T-helper 9 cell (primary cell): ENCODE measurements at regions not wholly inside any gene's neighbourhood (a gene's known extent, or its start where the extent isn't known, plus 50 kb on each side); places are given as distances from the start of the nearest gene placed in this dataset.

Experiments
- DNase-seq: peaks from one replicate; pipeline ENCODE4 v3.0.0-alpha.2; 2020

DNA sequence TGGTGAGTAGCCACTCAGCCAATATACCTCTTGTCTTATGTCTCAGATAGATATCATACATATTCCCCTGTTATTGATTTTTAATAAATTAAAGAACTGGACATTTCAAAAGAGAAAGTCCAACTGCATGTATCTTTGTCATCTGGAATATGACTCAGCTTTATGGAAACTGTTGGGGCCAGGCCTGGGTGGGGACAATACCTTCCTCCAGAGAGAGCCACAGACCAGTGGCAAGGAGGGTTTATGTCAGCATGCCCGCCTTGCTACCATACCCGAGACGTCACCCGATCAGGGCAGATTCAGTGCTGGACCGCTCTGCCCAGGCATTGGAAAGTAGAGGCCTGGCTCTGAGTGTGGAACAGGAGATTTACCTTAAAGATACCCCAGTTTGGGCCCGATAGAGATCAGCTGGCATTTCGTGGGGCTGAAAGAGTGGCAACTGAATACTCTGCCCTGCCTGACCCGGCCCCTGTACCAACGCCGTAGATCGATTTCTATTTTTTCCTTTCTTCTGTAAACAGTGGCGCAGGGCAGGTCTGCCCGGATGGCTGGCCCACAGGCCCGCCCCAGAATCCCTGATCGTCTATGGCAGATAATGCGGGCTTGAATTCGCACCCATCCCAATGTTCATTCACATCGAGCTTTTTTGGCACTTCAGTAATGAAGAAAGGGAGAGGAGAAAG, 158.6 kb downstream of the SALL1 start:
- no peak for DNase-seq

- no peak for DNase-seq
Measured at GRCh38 chr16:50991436-50991835, 159.6 kb downstream of the SALL1 start.

DNA sequence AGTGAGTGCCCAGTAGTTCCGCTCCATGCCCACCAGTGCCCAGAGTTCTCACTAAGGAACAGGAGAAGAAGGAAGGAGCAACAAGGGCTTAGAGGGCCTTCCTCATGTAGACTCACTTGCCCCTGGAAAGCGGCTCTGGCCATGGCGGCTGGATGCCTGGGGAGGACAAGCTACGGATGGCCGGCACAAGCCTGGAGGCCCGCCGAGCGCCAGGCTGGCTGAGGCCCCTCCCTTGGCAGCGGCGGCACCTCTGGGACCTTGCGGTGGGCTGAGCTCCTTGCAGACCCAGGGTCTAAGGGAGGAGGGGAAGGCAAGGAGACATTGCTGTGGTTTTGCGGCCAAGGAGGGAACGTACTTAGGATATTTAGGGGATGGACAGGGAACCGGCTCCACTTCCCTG, 160.1 kb downstream of the SALL1 start:
- no peak for DNase-seq

DNA sequence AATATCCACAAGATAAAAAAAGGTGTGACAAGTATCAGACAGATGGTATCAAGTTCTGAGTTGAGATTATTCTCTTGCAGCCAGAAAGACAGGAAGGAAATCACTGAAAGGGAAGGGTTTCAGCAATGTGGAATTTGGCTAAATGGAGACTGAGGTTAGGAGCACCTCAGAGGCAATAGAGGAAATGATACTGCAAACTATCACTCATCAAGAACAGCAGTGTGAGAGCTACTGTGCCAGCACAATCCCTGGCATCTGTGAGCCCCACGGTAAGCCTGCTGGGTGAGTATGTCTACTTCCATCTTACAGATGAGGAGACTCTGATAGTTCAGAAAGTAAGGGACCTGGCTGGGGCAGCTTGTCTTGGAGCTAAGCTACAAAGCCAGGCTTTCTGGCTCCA, 162.0 kb downstream of the SALL1 start:
- no peak for DNase-seq

DNA sequence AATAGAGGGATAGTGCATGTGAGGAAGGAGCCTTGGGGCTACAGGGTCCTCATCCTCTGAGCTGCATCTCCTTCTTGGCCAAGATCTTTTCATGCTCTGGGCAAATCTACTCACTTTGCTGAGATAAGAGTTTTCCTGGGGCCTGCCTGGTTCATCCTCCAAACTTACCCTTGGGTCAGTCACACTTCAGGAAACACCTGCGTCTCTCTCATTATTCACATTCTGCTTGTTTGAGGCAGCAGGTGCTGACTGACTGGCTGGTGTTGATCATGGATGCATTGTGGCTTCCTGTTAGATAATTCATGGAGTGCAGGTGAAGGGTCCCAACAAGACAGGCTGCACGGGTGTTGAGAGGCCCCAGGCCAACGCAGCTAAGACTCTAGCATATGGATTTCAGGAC, 162.6 kb downstream of the SALL1 start:
- DNase-seq: no peak

DNA sequence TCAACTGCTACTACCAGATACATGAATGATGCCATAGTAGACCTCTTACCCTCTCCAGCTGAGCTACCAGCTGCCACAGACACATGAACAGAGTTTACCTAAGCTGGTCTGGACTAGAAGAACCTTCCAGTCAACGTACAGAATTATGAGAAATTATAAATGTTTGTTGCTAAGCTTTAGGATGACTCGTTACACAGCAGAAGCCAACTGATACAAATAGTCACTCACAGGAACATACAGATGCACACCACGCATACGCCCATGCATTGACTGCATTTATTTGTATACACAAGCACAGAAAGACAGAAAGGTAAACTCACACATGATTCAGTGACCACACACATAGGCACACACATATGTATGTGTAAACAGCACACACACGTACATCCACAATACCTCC, 164.6 kb downstream of the SALL1 start:
- no peak for DNase-seq

DNA sequence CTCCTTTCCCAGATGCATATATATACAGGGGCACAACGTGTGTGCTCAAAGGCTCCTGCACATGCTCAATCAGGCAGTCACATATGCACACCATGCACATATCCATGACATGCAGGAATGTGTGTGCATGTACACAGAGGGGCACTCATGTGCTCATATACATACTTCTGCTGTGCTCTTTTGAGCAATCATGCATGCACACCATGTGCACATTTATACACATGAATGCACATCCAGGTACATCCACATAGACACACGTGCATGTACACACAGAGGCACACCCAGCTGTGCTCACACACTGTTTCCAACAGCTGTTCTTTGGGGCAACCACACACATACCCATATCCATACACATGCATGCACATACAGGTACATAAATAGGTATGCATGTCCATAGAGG, 165.3 kb downstream of the SALL1 start:
- DNase-seq: no peak

GRCh38 chr16:50984688-50985087, 166.4 kb downstream of the SALL1 start:
- no peak for DNase-seq

DNA sequence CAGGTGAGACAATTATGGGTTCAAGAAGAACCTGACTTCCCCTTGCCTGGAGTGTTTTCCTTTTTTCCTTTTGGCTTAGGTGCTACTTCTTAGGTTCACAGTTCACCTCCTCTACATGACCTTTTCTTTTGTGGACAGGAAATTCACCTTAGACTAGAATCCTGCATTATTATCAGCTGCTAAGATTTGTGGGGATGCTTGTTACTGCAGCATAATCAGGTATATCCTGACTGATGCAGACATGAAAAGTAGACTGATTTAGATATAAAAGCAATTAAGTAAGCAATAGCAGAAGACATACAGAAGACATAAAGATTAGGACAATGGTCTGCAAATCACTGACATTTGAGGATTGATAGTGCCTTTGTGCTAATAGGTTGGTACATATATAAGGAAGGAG, 168.3 kb downstream of the SALL1 start:
- no peak for DNase-seq

DNA sequence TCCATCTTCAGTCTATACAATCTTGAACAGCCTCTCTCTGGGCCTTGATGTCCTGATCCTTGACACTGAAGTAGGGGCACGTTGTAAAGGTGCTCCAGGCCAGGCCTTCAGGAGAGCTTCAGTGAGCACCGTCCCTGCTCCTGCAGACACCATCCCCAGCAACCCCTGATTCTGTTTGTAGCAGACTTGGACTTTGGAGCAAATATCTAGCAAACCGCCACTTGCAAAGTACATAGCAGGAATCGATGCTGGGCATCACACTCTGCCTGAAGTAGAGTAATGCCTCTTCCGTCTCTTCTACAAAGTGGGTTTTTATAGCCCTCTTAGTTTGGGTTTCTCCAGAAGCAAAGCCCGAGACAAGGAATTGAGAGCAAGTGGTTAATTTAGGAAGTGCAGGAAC, 169.1 kb downstream of the SALL1 start:
- DNase-seq: no peak

GRCh38 chr16:50980666-50981065, 170.4 kb downstream of the SALL1 start:
- no peak for DNase-seq

DNA sequence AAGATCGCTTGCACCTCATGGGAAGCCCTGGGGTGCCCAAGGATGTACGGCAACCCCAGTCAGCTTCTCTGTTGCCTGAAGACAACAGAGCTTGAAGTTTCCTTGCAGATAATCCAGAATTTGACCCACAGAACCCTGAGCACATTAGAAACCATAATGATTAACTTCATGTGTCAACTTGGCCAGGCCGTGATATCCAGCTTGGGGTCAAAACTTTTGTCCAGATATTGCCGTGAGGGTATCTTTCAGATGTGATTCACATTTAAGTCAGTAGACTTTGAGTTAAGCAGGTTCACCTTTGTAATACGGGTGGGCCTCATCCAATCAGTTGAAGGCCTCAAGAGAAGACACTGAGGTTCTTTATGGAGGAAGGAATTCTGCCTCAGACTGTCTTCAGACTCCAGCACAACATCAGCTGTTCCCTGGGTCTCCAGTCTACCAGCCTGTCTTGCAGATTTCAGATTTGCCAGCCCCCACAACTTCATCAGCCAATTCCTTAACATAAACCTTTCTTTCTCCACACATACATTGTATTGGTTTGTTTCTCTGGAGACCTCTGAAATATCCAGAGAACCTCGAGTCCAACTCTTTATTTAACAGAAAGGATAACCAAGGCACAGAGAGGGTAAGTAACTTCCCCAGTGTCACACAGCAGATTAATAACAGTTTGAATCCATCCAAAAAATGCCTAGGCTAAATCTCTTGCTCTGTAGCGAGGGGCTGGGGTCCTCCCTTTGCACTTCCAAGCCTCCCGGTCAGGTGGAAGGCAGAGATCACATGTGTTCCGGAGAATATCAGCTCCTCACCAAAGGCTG, 171.1 kb downstream of the SALL1 start:
- DNase-seq: no peak

DNA sequence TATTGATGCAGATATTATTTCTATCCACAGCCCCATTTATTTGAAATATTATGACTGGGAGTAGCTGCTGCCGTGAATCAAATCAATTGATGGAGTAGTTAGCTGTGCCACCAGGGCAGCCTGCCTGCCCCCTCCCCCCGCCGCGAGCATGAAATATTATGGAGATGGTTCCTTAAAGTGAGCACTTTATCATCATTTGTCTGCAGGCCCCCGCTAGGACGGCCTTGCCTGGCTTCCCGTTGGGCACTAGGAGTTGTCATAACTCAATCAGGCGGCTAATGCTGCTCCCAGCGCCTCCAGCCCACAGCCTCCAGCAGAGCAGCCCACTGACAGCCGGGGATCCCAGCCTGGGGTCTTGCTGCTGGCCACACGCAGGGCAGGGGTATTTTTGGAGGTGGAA, 173.9 kb downstream of the SALL1 start:
- DNase-seq: no peak

DNA sequence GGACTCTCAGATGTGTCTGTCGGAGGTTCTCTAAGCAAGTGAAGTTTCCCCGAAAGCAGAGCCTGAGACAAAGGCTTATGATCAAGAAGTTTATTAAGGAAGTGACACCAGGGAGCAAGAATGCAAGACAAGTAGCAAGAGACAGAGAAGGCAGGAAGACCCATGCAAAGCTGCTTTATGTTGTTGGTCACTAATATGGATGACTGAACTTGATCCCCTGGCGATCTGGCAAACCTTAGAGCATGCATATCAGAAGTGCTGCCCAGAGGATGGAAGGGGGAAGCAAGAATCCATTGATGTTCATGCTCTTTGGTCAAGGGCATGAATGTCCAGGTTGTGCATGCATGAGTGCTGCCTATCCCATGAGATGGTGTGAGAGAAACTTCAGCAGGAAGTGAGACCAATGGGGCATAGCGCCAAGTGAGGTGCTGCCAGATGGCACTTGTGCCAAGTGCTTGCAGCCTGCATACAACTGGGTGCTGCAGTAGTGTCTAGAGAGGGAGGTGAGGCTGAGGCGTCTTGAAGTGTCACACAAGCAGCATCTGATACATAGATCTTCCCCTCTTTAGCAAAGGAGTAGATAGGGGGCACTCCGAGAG, 176.5 kb downstream of the SALL1 start:
- no peak for DNase-seq

DNA sequence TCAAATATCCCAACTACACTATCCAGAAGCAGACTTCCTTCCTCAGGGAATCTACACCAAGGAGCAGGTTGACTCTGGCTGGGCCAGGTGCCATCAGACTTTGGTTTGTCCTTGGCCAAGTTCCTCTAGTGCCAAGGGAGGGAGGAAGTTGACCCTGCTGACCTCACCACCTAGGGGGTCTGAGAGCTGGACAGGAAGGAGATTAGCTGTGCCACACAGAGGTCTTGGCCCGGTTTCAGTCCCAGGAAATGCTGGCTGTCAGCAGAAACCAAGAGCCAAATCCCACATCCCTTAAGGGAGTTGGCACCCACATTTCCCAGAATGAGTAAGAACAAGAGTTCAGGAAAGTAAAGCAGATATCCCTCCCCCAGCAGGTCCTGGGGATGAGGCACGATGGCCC, 178.2 kb downstream of the SALL1 start:
- no peak for DNase-seq

- DNase-seq: no peak
Measured at GRCh38 chr16:50970281-50970680, 180.8 kb downstream of the SALL1 start.

- no peak for DNase-seq
Measured at GRCh38 chr16:50967827-50968612, 183.1 kb downstream of the SALL1 start.

DNA sequence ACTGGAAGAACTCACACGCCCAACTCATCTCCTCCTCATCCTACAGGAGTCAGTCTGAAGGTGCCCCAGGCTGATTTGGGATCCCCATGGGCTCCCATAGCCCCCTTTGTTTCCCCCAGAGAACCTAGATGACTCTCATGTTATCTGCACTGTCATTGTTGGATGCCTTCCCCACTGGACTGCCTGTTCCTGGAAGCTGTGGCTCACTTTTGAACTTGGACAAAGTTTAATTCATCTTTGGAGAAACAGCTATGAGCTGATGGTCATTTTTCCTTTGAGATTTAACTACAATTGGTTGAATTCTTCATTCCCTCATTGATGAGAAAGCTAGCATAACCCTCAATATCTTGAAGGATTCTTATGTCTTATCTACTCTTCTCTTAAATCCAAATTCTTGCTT, 186.6 kb downstream of the SALL1 start:
- no peak for DNase-seq

DNA sequence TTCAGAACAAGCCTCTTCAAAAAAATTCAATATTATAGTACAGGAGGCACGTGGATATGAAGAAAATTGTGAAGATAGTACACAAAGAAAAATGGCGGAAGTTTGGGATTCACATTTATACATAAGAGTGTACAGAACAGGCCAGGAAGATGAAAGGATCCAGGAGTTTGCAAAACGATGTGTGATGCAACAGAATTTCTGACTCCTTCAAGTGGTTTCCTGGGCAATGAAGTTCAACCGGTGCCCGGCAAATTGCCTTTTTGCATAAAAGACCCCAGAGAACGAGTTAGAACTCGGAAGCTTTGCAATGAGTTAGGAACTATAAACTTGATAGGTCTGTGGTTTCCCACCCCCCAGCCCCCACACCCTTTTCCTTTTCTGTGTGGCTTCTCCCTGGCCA, 189.1 kb downstream of the SALL1 start:
- DNase-seq: no peak

GRCh38 chr16:50960517-50961202, 190.4 kb downstream of the SALL1 start:
- no peak for DNase-seq

DNA sequence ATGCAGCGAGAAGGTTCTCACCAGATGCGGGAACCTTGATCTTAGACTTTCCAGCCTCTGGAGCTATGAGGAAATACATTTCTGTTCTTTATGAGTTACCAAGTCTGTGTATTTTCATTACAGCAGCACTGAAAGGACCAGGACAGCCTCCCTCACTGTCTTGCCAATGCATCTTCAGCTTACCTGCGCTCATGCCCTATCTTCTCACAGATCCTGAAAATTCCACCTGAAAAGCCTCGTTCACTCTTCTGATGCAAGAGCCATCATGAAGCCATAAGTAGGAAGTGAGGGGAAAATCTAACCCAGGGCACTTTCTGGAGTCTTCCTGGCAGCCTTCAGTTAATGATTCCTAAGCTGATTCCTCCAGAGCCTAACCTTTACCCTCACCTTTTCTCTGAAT, 194.0 kb downstream of the SALL1 start:
- no peak for DNase-seq

- no peak for DNase-seq
Measured at GRCh38 chr16:50956637-50957036, 194.4 kb downstream of the SALL1 start.

GRCh38 chr16:50955311-50955710, 195.8 kb downstream of the SALL1 start:
- DNase-seq: no peak
